HG03520 (cell line): ENCODE measurements at regions not wholly inside any gene's neighbourhood (a gene's known extent, or its start where the extent isn't known, plus 50 kb on each side); places are given as distances from the start of the nearest gene placed in this dataset.
"Not testable (repeated sequence)": the region's sequence is repeated elsewhere in the genome, so short reads cannot be mapped to it uniquely, and the experiment has no call there.

Experiments
- ATAC-seq: cut with Tn5 transposase; IDR thresholded peaks from one replicate; pipeline ENCODE4 v1.9.1; 2021; ENCODE audit warnings: mild to moderate bottlenecking, moderate library complexity; ENCODE audit not compliant: unreplicated experiment

DNA sequence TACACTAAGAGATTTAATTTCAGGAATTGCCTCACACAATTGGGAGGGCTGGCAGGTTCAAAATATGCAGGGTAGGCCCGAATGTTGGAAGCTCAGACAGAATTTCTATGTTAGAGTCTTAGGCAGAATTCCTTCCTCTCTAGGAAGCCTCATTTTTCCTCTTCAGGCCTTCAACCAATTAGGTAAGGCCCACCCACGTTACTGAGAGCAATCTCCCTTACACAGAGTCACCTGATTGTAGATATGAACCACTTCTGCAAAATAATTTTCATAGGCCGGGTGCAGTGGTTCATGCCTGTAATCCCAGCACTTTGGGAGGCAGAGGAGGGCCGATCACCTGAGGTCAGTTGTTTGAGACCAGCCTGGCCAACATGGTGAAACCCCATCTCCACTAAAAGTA is 50.2 kb upstream of the HIVEP1 start:
- no peak for ATAC-seq

DNA sequence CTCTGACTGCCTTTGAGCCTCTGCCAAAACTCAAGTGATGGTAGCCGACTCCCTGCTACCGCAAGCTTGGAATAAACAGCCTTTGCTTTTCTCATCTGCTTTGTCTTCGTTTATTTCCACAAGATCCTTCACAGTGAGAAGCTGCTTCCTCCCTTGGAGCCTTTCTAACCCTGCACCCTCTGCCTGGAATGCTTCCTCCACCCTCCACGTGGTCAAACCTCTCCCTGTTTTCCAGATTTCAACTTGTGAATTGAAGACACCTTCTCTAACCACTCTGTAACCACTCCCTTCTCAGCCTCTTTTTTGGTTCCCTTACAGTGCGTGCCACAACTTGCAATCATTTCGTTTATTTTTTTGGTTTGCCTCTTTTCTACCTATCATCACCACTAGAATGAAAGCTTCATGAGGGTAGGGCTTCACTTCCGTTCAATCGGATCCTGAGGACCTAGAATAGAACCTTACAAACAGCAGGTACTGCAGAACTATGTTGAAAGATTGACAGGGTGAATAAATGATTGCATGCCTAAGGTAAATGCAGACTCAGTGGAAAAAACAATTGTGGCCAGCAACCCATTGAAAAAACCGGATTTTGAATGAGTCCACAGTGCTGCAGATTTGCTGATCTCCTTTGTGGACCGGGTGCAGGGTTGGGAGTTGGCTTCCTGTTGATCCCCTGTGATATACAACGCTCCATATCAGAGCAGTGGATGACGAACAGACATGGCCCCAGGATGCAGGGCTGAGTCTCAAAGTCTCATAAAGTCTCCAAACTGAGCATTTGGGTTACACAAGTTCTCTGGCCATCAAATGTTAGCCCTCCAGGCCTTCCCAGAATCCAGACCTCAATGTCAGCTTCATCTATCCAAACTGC is 51.0 kb upstream of the HIVEP1 start:
- no peak for ATAC-seq

DNA sequence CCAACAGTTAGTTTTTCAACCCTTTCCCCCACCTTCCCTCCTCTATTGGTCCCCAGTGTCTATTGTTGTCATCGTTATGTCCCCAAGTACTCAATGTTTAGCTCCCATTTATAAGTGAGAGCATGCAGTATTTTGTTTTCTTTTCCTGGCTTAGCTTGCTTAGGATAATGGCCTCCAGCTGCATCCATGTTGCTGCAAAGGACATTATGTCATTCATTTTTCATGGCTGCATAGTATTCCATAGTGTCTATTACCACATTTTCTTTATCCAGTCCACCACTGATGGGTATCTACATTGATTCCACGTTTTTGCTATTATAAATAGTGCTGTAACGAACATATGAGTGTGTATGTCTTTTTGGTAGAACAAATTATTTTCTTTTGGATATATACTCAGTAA is 55.3 kb upstream of the HIVEP1 start:
- no peak for ATAC-seq

DNA sequence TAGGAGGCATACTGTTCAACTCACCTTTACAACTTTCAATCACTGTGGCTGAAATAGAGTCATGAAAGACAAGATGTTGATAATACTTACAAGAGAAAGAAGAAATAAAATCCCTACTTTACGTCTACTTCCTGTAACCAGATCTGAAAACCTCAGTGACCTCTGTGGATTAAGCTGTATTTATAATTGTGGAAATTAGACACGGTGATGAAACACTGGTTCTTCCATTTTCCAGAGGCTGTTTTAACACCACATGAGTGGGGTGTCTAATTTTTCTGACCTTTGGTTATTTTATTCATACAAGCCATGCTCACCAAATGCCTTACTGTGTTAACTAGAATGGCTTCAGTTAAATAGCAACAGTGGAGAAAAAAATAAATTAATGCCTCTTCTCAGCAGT is 58.5 kb upstream of the HIVEP1 start:
- ATAC-seq = no peak

DNA sequence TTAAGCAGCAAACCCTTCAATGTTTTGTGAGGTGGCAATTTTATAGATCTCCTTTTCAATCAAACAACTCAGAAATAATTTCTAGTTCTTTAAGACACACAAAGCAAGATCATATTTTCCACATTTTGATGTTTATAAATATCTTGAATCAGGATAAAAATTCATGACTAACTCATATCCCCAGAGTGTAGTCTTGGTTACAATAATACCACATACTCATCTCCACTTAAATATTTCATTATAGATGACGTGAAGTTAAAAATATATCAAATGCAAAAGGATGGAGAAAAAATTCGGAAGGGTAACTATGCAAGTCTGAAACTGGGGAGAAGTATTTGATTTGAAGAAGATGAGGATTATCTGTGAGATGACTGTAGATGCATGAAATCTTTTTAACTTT is 59.8 kb upstream of the HIVEP1 start:
- no peak for ATAC-seq

DNA sequence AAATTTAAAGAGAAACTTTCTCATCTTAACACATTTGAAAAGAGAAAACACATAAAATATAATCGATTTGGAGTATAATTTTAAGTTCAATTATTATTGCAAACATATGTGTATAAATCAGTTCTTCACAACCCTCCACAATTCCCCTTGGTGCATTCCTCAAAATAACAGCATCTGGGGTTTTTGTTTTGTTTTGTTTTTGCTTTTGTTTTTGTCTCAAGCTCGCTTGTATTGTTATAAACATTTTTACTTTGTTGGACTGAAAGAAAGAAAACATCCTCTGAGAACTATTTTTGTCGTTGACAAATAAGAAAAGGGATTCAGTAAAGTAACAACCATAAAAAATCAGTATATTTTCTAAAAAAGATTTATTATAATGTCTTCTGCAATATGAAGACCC is 60.2 kb upstream of the HIVEP1 start:
- no peak for ATAC-seq

DNA sequence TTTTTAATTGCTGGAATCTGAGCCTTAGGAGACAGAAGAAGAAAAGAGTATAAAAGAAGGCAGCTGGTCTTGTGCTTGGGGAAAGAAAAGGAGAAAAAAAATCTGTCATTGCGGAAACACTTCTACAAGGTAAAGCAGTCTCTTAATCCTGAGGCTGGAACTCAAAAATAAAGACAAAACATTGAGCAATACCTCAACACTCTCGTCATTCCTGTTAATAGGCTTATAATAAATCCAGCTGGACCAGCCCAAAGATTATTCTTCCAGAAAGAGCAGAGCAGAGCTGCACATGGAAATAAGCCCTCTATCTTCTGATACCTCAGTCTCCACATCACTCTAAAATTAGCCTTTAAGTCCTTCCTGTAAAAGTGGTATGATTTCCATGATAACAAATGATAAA is 62.0 kb upstream of the HIVEP1 start:
- no peak for ATAC-seq

DNA sequence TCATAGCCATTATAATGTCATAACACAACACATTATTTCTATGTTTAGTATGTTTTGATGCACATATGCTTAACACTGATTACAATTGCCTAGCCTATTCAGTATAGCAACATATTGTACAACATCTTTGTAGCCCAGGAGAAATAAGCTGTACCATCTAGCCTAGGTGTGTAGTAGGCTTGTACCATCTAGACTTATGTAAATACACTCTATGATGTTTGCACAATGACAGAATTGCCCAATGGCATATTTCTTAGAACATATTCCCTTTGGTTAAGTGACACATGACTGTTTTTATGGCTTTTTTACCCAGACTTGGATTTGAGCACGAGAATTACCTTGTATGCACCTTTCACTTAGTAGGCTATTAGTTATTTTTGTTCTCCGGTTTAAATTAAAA is 64.5 kb upstream of the HIVEP1 start:
- no peak for ATAC-seq

DNA sequence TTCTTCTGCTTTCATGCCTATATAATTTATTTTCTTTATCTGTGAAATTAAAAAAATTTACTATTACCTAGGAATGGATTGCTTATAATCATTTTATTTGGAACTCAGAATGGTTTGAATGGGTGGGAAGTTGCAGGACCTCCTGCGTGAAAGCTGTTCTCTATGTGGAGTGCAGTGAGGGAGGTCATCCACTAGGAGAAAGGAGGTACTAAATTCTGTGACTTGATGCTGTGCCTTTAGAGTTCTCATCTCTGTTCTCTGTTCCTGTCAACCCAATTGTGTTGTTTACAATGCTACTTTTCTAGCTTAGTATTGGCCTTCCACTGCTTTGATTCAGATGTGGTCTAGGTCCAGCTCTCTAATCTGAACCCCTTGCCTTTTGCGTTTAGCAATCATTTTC is 65.0 kb upstream of the HIVEP1 start:
- ATAC-seq = no peak

DNA sequence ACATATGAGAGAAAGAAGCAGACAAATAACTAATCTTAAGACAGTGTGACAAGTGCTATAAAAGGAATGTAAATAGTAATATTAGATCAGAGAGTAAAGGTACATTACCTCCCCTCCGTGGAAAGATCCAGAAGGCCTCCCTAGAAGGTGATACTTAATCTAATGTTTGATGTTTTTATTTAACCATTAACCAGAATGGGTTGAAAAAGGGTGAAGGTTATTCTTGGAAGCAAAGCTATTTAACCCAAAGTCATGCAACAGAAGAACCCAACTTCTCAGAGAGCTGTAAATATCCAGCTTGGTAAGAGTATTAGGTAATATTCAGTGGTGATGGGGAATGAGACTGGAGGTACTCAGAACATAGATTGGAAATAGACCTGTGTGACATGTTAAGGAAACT is 68.0 kb upstream of the HIVEP1 start:
- no peak for ATAC-seq

DNA sequence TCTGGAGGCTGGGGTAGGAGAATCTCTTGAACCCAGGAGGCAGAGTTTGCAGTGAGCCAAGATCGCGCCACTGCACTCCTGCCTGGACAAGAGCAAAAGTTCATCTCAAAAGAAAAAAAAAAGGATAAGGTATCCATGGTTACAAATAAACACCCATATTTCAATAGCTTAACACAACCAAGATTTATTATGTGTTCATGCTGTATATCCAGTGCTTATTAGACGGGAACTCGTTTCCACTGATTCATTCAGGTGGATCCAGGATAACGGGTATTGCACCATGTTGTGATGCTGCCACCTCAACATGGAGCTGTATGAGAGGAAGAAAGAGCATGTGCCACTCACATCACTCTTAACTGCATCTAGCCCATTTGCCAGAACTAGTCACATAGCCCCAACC is 69.1 kb upstream of the HIVEP1 start:
- ATAC-seq = no peak

DNA sequence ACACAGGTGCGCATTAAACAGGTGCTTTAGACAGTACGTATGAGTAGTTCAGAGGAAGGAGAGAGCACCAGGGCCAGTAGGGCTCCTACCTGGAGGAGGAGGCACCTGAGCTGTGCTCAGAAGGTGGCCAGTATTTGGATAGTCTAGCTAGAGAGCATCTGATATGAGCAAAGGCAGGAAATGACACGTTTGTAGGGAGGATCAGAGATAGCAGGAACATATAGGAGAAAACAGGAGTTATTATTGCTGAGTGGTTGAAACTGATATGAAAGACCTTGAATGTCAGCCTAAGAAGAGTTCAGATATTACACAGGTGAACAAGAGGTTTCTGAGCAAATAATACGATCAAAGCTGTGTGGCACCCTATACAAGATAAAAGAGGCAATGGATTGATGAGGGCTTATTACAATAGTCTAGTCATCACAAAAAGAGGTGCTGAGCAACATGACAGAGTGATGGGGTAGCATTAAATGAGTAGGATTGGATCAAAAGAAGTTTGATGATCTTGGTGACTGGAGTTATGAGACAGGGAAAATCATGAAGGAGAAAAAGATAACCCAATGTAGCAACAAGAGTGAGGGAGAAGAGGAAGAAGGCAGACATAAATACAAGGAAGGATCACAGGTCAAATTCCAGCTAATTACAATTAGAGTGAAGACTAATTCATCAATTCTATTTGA is 69.8 kb upstream of the HIVEP1 start:
- ATAC-seq = no peak

DNA sequence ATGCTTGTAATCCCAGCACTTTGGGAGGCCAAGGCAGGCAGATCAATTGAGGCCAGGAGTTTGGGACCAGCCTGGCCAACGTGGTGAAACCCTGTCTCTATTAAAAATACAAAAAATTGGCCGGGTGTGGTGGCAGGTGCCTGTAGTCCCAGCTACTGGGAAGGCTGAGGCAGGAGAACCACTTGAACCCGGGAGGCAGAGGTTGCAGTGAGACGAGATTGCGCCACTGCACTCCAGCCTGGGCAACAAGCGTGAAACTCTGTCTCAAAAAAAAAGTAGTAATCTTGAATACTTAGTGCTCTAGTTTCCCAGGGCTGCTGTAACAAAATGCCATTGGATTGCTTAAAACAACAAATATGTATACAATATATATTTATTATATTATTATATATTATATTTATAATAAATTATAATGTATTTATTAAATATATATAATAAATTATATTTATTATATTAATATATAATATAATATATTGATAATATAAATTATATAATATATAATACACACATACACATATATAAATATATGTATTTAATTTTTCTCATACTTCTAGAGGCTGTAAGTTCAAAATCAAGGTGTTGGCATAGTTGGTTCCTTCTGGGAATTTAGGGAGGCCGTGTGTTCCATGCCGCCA is 71.5 kb upstream of the HIVEP1 start:
- ATAC-seq = not testable (repeated sequence)

DNA sequence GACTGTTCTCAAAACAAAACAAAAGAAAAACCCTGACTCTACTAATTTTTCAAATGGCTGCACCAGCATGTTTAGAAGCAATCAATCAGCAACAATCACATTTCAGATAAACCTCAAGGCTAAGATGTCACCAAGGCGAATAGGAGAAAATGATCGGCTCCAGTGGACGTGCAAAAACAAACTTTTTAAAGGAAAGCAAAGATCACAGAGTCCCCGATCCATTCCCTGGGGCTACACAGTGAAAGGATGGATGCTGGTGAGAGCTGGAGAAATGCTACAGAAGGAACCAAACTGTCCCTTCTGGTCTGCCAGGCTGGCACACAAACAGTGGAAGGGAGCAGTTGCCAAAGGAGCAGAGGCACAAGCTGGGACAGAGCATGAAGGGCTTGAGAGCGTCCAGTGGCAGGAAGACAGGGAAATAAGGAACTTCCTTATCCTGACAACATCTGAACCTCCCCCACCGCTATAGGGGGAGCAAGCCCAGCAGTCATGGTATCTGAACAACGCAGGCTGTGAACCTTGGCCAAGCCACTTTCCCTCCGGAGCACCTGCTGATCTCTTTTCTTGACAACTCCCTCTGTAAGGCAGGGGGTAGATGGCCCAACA is 73.7 kb upstream of the HIVEP1 start:
- no peak for ATAC-seq

DNA sequence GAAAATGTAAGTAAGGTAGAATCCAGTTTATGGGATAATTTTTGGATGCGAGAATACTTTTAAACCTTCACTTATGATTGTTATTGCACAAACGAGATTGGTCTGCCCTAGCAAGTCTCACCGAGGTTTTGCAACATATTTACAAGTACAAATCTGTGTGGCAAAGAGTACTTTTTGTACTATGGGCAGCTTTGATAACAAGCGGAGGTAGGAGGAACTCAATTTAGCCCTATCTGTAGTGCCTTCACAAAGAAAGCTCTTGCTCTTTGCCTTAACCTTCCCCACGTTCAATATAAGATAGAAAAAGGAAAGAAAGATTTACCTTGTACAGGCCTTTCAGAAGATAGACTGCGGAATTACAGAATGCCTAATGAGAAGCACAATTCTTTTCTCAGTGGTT is 77.5 kb upstream of the HIVEP1 start:
- no peak for ATAC-seq

DNA sequence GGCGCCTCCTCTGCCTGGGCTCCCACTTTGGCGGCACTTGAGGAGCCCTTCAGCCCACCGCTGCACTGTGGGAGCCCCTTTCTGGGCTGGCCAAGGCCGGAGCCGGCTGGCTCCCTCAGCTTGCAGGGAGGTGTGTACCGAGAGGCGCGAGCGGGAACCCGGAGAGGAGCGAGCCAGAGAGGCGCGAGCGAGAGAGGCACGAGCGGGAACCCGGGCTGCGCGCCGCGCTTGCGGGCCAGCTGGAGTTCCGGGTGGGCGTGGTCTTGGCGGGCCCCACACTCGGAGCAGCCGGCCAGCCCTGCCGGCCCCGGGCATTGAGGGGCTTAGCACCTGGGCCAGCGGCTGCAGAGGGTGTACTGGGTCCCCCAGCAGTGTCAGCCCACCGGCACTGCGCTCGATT is 79.2 kb upstream of the HIVEP1 start:
- not testable (repeated sequence) for ATAC-seq

DNA sequence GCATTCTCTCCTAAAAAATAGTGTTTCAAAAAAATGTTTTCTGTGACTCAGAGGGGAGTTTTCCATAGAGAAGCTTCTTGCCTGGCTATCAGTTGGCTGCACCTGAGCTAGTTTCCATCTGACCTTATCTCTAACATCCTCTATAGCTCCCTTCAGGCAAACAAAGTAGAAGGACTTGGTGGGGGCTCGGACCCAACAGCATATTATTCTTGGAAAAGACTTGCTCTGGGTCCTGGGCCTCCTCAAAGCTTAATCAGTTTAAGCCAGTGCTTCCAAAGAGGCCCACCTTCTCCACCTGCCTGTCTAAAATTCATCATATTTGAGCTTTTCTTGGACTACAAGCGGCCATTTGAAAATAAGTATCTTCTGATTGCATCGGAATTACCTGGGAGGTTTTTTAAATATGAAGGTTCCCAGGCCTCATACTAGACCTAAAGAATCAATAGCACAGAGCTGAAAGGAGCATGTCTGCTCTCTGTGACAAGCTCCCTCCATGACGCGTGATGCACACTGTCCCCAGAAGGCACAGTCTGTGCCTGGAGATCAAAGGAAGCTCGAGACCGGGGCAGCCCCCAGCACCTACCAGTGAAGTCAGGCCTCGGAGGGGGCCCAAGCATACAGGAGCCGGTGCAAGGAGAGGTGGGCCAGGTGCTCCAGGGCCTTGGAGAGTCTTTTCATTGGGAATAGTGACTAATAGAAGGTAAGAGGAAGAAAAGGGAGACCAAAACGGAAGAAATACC is 80.6 kb upstream of the HIVEP1 start:
- no peak for ATAC-seq

DNA sequence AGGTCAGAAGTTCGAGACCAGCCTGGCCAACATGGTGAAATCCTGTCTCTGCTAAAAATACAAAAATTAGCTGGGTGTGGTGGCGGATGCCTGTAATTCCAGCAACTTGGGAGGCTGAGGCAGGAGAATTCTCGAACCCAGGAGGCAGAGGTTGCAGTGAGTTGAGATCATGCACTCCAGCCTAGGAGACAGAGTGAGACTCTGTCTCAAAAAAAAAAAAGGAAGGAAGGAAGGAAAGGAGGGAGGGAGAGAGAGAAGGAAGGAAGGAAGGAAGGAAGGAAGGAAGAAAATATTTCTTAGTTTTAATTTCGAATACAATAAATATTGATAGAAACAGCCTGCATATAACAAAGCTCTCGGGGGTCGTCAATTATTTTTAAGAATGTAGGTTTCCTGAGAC is 81.3 kb upstream of the HIVEP1 start:
- ATAC-seq = not testable (repeated sequence)

DNA sequence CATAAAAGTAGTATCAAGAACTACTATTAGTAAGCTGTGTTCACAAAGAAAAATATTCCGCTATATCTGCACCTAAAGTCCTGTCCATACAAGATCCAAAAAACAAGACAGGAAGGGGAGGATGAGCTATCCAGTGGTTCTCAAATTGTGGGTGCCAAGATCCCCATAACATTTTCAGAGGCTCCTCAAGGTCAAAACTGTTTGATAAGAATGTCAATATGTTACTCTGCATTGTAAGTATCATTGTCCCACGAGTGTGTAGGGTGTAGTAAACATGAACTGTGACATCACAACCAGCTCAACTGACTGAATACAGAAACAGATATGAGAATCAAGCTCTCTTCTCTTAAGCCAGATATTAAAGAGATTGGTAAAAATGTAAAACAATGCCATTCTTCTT is 81.9 kb upstream of the HIVEP1 start:
- no peak for ATAC-seq

DNA sequence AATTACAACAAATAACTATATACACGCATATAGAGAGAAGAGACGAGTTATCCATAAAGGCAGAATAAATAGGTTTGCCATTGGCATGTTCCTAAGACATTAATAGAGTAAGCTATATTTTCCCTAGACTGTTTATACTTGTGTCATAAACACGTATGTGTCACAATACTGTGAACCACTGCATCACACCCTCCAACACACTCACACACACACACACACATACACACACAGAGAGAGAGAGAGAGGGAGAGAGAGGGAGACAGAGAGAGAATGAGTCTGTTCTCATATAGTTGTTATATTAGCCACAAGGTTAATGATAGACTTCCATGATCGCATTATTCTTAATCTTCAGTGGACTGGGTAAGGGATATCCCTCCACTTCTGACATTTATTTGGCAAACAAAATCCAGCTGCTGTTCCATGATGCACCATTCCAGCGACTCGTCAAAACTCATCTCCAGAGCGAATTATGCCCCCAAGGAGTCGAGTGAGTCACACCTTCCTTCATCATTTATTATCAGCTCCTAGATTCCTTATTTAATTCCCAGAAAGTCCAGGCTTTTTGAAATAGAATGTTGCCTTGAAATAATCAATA is 82.8 kb upstream of the HIVEP1 start:
- no peak for ATAC-seq
